ENCODE measurements at regions not wholly inside any gene's neighbourhood (a gene's known extent, or its start where the extent isn't known, plus 50 kb on each side); places are given as distances from the start of the nearest gene placed in this dataset.
"Not testable (repeated sequence)": the region's sequence is repeated elsewhere in the genome, so short reads cannot be mapped to it uniquely, and the experiment has no call there.

- DNase-seq: no peak
These were observed 112.9 kb upstream of the TMEM45B start for GRCh38 chr11:129702410-129703398.

- DNase-seq: no peak
These were observed 111.8 kb upstream of the TMEM45B start for GRCh38 chr11:129703846-129704245.

GRCh38 chr11:129704831-129705230, 110.8 kb upstream of the TMEM45B start:
- no peak for DNase-seq

- no peak for DNase-seq
These were observed 110.3 kb upstream of the TMEM45B start for GRCh38 chr11:129705341-129705740.

- no peak for DNase-seq
These were observed 109.7 kb upstream of the TMEM45B start for GRCh38 chr11:129705933-129706332.

- no peak for DNase-seq
These were observed 105.7 kb upstream of the TMEM45B start for GRCh38 chr11:129709801-129710398.

- no peak for DNase-seq
These were observed 105.2 kb upstream of the TMEM45B start for GRCh38 chr11:129710423-129710822.

- no peak for DNase-seq
These were observed 103.9 kb upstream of the TMEM45B start for GRCh38 chr11:129711760-129712159.

GRCh38 chr11:129712486-129713240, 103.0 kb upstream of the TMEM45B start:
- not testable (repeated sequence) for DNase-seq

GRCh38 chr11:129719037-129719436, 96.6 kb upstream of the TMEM45B start:
- DNase-seq: no peak

GRCh38 chr11:129720156-129720555, 95.5 kb upstream of the TMEM45B start:
- DNase-seq: no peak

GRCh38 chr11:129720994-129721393, 94.7 kb upstream of the TMEM45B start:
- no peak for DNase-seq

- no peak for DNase-seq
These were observed 94.0 kb upstream of the TMEM45B start for GRCh38 chr11:129721685-129722084.

GRCh38 chr11:129722529-129722928, 93.1 kb upstream of the TMEM45B start:
- no peak for DNase-seq

GRCh38 chr11:129723146-129723760, 92.4 kb upstream of the TMEM45B start:
- DNase-seq: no peak

GRCh38 chr11:129723761-129724162, 91.9 kb upstream of the TMEM45B start:
- no peak for DNase-seq

GRCh38 chr11:129724866-129725265, 90.8 kb upstream of the TMEM45B start:
- DNase-seq: no peak

- DNase-seq: no peak
These were observed 89.5 kb upstream of the TMEM45B start for GRCh38 chr11:129726179-129726578.

GRCh38 chr11:129728581-129728980, 87.1 kb upstream of the TMEM45B start:
- DNase-seq: no peak

- DNase-seq: no peak
These were observed 86.4 kb upstream of the TMEM45B start for GRCh38 chr11:129729216-129729615.

GRCh38 chr11:129729823-129730222, 85.8 kb upstream of the TMEM45B start:
- no peak for DNase-seq

- no peak for DNase-seq
These were observed 84.3 kb upstream of the TMEM45B start for GRCh38 chr11:129731316-129731715.

GRCh38 chr11:129732941-129733340, 82.7 kb upstream of the TMEM45B start:
- no peak for DNase-seq

All from SIG-M5 (cell line).